Endothelial cell of umbilical vein (primary cell): ENCODE measurements at regions not wholly inside any gene's neighbourhood (a gene's known extent, or its start where the extent isn't known, plus 50 kb on each side); places are given as distances from the start of the nearest gene placed in this dataset.

Experiments
- BruUV-seq: library from RNA; stranded (reverse); fragments of 400-500 nt; replicated peaks from 2 replicates; lab custom pipeline; 2021; lab: Mats Ljungman, UMichigan
- CTCF ChIA-PET: fragments of 300-600, 350-600 bp; sonication (Branson Sonifier 250); formaldehyde crosslinking; loops from one replicate; lab custom pipeline; 2021; ENCODE audit warnings: antibody characterized with exemption, inconsistent platforms; lab: Charles Lee
- POLR2A ChIA-PET: fragments of 300-600, 350-600 bp; sonication (Branson Sonifier 250); formaldehyde crosslinking; loops from one replicate; lab custom pipeline; 2021; ENCODE audit warnings: antibody characterized with exemption, inconsistent platforms; lab: Charles Lee
- DNase-seq: peaks from one replicate; pipeline ENCODE4 v3.0.0-alpha.2; 2011; ENCODE audit warnings: low read depth, low spot score
- FAIRE-seq: peaks from 2 replicates; lab custom pipeline; 2011; peaks lifted over from hg19 to GRCh38; lab: Jason Lieb, UNC
- H2AFZ ChIP-seq: 2 replicates; pipeline ENCODE4 v1.6.0; 2012; ENCODE audit warnings: low read depth, low read length, control low read depth, inconsistent platforms
- H3K27ac ChIP-seq: 2 replicates; pipeline ENCODE4 v1.5.1; 2011; ENCODE audit warnings: low read depth, mild to moderate bottlenecking, control low read depth, low read length, moderate library complexity; ENCODE audit not compliant: insufficient read depth
- H3K27me3 ChIP-seq, 2 experiments: 2 replicates each; pipeline versions ENCODE4 v1.6.0 to v1.6.1; 2011; ENCODE audit warnings: low read length in 2 of 2, mixed read lengths in 1 of 2; ENCODE audit not compliant: control insufficient read depth in 2 of 2, insufficient read depth in 2 of 2
- H3K36me3 ChIP-seq, 2 experiments: 2 replicates in 1 of 2; 3 replicates in 1 of 2; pipeline ENCODE4 v1.5.1; 2011; ENCODE audit warnings: low read length in 2 of 2, mild to moderate bottlenecking in 1 of 2, moderate library complexity in 1 of 2; ENCODE audit not compliant: control insufficient read depth in 2 of 2, insufficient read depth in 2 of 2; ENCODE audit errors: extremely low read depth in 1 of 2
- H3K4me1 ChIP-seq: 3 replicates; pipeline ENCODE4 v1.5.1; 2011; ENCODE audit warnings: mild to moderate bottlenecking, low read length; ENCODE audit not compliant: control insufficient read depth, insufficient read depth; ENCODE audit errors: extremely low read depth
- H3K4me2 ChIP-seq: 2 replicates; pipeline ENCODE4 v1.6.1; 2011; ENCODE audit warnings: low read length, control low read depth, mixed read lengths; ENCODE audit not compliant: insufficient read depth
- H3K4me3 ChIP-seq, 3 experiments: fragments of 200-600 bp in 1 of 3; sonication (generic), shearing (Covaris generic) in 1 of 3; replicated peaks in 1 of 3; 2 replicates each; pipeline ENCODE4 v1.5.1; 2011 to 2016; ENCODE audit warnings: control low read depth in 3 of 3, low read length in 3 of 3, mild to moderate bottlenecking in 2 of 3, inconsistent platforms in 1 of 3, low read depth in 1 of 3, moderate library complexity in 1 of 3; ENCODE audit not compliant: insufficient read depth in 1 of 3
- H3K79me2 ChIP-seq: 2 replicates; pipeline ENCODE4 v1.6.0; 2012; ENCODE audit warnings: low read length, inconsistent platforms; ENCODE audit not compliant: control insufficient read depth, insufficient read depth
- H3K9ac ChIP-seq: replicated peaks from 2 replicates; pipeline ENCODE3; 2011; ENCODE audit warnings: low read length, control low read depth; ENCODE audit not compliant: insufficient read depth; ENCODE audit errors: extremely low read depth
- H3K9me1 ChIP-seq: replicated peaks from 3 replicates; pipeline ENCODE4 v1.6.0; 2011; ENCODE audit warnings: mild to moderate bottlenecking, low read length; ENCODE audit not compliant: control insufficient read depth, insufficient read depth; ENCODE audit errors: extremely low read depth
- H3K9me3 ChIP-seq: replicated peaks from 2 replicates; pipeline ENCODE4 v1.5.1; 2012; ENCODE audit warnings: low read length, inconsistent platforms; ENCODE audit not compliant: control insufficient read depth, insufficient read depth
- H4K20me1 ChIP-seq: replicated peaks from 2 replicates; pipeline ENCODE3; 2011; ENCODE audit warnings: mild to moderate bottlenecking, low read length; ENCODE audit not compliant: control insufficient read depth, insufficient read depth; ENCODE audit errors: extremely low read depth
- EZH2 ChIP-seq: IDR thresholded peaks from 2 replicates; pipeline ENCODE4 v1.6.1; 2012; ENCODE audit warnings: borderline replicate concordance, low read depth, mild to moderate bottlenecking, moderate library complexity, low read length, inconsistent platforms; ENCODE audit not compliant: severe bottlenecking
- FOS ChIP-seq: IDR thresholded peaks from 2 replicates; pipeline ENCODE4 v1.6.1; 2011; ENCODE audit warnings: mild to moderate bottlenecking, low read length, moderate library complexity, borderline replicate concordance; ENCODE audit not compliant: insufficient read depth
- GATA2 ChIP-seq: IDR thresholded peaks from 2 replicates; pipeline ENCODE4 v1.7.0; 2011; ENCODE audit warnings: low read depth, mild to moderate bottlenecking, moderate library complexity, mixed read lengths, low read length; ENCODE audit not compliant: insufficient read length, insufficient read depth
- JUN ChIP-seq: IDR thresholded peaks from 2 replicates; pipeline ENCODE4 v1.6.1; 2011; ENCODE audit warnings: borderline replicate concordance, low read depth; ENCODE audit not compliant: insufficient read length, insufficient read depth
- MYC ChIP-seq: IDR thresholded peaks from one replicate; pipeline ENCODE4 v1.6.1; 2011; ENCODE audit warnings: mild to moderate bottlenecking, low read depth, low read length
- POLR2A ChIP-seq: IDR thresholded peaks from 2 replicates; pipeline ENCODE4 v1.6.1; 2012; ENCODE audit warnings: low read depth, mild to moderate bottlenecking, control low read depth, low read length
- POLR2AphosphoS5 ChIP-seq: IDR thresholded peaks from 2 replicates; pipeline ENCODE4 v1.6.1; 2012; ENCODE audit warnings: low read depth, mild to moderate bottlenecking, control low read depth, low read length, moderate library complexity; ENCODE audit not compliant: insufficient read depth
- dilution Hi-C: fragments of 300-500 bp; cut with MboI; formaldehyde crosslinking; loops from one replicate; pipeline ENCODE4 v1.15.0; 2019; ENCODE audit warnings: low sequenced_read_pairs; ENCODE audit not compliant: extremely low pct_ligation_motif_present
- intact Hi-C: fragments of 100-400 bp; cut with micrococcal nuclease; formaldehyde crosslinking; loops from one replicate; pipeline ENCODE4 v1.10.0; 2022
- TF ChIP-seq, protein P1 (sequence below), 2 donors: IDR thresholded peaks; 1 replicate in 1 of 2; 2 replicates in 1 of 2; pipeline ENCODE4 v1.5.1; 2011; ENCODE audit warnings: low read length in 2 of 2, mild to moderate bottlenecking in 2 of 2, moderate library complexity in 2 of 2, control low read depth in 1 of 2, inconsistent platforms in 1 of 2, low read depth in 1 of 2; ENCODE audit not compliant: insufficient read depth in 1 of 2; ENCODE audit errors: extremely low read depth in 1 of 2
- TF ChIP-seq, protein P2 (sequence below): IDR thresholded peaks from 2 replicates; pipeline ENCODE4 v1.6.1; 2011; ENCODE audit not compliant: insufficient read depth, insufficient read length

DNA sequence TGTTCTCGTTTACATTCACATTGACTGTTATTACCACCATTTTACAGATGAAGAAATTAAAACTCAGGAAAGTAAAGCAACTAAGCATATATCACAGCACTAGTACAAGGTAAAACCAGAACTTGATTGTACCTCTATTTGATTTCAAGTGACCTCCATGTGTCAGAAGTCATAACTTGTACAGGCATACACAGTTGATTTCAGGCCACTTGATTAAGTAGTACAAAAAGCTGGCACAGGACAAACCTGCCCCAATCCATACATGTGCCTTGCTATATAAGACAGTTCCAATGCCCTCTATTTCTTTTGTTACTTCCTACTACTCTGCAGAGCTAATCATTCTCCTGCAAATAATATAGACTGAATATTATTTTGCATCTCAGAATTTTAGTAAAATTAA is 58.8 kb upstream of the VGLL2 start:
- H3K27me3 ChIP-seq = no peaks in the 10 kb centered on the region
- no peak overlapping the region for H3K9ac ChIP-seq
- no peak for FAIRE-seq
- intact Hi-C loops (no loop called here), dilution Hi-C loops (no loop called here)
- no peaks in the 10 kb centered on the region for H3K36me3 ChIP-seq
- BruUV-seq = no TSS peak
- H3K9me1 ChIP-seq = no peaks in the 10 kb centered on the region
- H3K4me3 ChIP-seq = no peak overlapping the region
- ChIA-PET POLR2A (no interaction called here), CTCF (no interaction called here)
- H3K4me2 ChIP-seq = no peak overlapping the region
- H2AFZ ChIP-seq = no peak overlapping the region
- no peak for DNase-seq
- no peaks in the 10 kb centered on the region for H4K20me1 ChIP-seq
- H3K27ac ChIP-seq = no peak overlapping the region
- TF ChIP-seq POLR2A (no peak), JUN (no peak)
- no peaks in the 10 kb centered on the region for H3K79me2 ChIP-seq
- no peaks in the 10 kb centered on the region for H3K4me1 ChIP-seq
- no peaks in the 10 kb centered on the region for H3K9me3 ChIP-seq

DNA sequence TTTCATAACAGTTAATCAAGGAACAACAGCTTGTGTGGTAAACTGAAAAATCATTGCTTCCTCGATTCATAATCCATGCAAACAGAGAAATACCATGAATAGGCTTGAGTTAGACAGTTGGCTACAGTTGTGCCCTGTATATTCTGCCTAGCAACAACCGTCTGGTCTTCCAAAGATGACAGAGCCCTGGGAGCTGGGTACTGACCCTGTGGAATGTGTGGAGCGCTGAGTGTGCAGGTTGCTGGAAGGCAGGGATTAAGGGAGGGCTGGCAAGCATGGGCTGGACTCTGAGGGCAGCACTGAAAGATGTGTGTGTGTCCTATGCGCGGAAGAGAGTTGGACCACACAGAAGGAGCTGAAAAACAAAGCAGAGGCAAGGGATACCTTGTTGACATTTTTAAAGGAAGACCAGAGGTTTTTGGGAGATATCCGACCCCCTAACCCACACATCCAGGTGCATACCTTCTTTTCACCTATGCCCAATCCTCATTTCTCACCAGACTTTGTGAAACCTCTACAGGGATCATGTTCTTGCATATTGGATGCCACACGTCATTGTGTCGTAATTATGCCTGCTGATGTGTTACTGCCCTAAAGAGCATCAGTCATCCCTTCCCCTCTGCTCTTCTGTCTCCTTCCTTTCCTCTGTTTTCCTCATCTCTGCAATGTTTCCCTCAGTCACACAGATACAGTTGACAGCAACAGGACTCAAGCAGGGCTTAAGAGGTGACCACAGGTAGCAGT is 58.2 kb upstream of the VGLL2 start:
- Histone ChIP-seq H3K27ac (no peak overlapping the region), H3K9me1 (no peaks in the 10 kb centered on the region), H3K9me3 (peaks cover 2% of the 10 kb centered on the region), H3K4me2 (no peak overlapping the region), H3K4me1 (no peaks in the 10 kb centered on the region), H3K79me2 (no peaks in the 10 kb centered on the region), H3K4me3 (no peak overlapping the region), H3K27me3 (no peaks in the 10 kb centered on the region), H4K20me1 (no peaks in the 10 kb centered on the region), H3K9ac (no peak overlapping the region), H2AFZ (no peak overlapping the region), H3K36me3 (no peaks in the 10 kb centered on the region)
- CTCF ChIA-PET = no interaction called here
- DNase-seq = no peak
- no peak for TF ChIP-seq POLR2AphosphoS5
- no peak for TF ChIP-seq MYC
- TF ChIP-seq, protein P1, sequence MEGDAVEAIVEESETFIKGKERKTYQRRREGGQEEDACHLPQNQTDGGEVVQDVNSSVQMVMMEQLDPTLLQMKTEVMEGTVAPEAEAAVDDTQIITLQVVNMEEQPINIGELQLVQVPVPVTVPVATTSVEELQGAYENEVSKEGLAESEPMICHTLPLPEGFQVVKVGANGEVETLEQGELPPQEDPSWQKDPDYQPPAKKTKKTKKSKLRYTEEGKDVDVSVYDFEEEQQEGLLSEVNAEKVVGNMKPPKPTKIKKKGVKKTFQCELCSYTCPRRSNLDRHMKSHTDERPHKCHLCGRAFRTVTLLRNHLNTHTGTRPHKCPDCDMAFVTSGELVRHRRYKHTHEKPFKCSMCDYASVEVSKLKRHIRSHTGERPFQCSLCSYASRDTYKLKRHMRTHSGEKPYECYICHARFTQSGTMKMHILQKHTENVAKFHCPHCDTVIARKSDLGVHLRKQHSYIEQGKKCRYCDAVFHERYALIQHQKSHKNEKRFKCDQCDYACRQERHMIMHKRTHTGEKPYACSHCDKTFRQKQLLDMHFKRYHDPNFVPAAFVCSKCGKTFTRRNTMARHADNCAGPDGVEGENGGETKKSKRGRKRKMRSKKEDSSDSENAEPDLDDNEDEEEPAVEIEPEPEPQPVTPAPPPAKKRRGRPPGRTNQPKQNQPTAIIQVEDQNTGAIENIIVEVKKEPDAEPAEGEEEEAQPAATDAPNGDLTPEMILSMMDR (IDR thresholded peaks at IDR 0.05; ENCODE audit: extremely low read depth in 1 of 2, insufficient read depth in 1 of 2, low read depth in 1 of 2, low read length in 2 of 2) = no peak
- no peak for TF ChIP-seq JUN
- TF ChIP-seq, protein P2, sequence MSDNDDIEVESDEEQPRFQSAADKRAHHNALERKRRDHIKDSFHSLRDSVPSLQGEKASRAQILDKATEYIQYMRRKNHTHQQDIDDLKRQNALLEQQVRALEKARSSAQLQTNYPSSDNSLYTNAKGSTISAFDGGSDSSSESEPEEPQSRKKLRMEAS = no peak
- TF ChIP-seq FOS = no peak
- TF ChIP-seq GATA2 = no peak
- no peak for TF ChIP-seq EZH2
- TF ChIP-seq POLR2A = no peak
- POLR2A ChIA-PET = no interaction called here
- intact Hi-C loops = no loop called here
- dilution Hi-C loops = no loop called here
- FAIRE-seq = no peak
- BruUV-seq = no TSS peak
